HG03521 (cell line): ENCODE measurements at regions not wholly inside any gene's neighbourhood (a gene's known extent, or its start where the extent isn't known, plus 50 kb on each side); places are given as distances from the start of the nearest gene placed in this dataset.
"Not testable (repeated sequence)": the region's sequence is repeated elsewhere in the genome, so short reads cannot be mapped to it uniquely, and the experiment has no call there.

Experiments used
- ATAC-seq: cut with Tn5 transposase; IDR thresholded peaks from one replicate; pipeline ENCODE4 v1.9.1; 2021; ENCODE audit warnings: mild to moderate bottlenecking, moderate library complexity; ENCODE audit not compliant: unreplicated experiment

DNA sequence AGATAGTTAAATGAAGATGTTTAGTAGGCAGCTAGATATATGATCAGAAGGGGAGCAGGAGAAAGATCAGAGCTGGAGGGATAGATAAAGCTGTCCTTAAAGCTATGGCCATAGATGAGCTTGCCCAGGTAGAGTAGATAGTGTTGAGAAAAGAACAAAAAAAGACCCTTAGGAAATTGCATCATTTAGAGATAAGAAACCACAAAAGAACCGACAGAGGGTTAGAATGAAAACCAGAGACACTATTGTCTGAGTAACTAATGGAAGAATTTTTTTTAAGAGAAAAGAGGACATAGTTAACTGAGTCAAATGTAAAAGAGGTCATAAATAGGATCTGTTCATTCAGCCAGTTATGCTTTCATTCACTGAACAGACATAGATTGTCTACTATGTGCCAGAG lies 101.8 kb downstream of the TNFAIP3 start:
- no peak for ATAC-seq

DNA sequence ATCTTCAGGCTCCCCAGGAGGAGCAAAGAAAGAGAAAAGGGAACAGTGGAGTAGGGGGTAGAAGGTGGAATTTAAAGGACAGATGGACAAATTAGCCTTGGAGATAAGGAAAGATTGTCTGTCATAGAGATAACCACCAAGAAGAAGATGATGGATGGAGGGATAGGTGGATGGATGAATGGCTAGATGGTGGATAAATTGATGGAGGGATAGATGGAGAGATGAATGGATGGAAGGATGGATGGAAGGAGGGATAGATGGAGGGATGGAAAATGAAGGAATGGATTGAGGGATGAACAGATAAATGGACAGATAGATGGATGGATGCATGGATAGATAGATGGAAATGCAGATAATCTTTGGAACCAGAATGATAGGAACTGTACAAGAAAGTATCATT lies 102.8 kb downstream of the TNFAIP3 start:
- ATAC-seq = no peak

DNA sequence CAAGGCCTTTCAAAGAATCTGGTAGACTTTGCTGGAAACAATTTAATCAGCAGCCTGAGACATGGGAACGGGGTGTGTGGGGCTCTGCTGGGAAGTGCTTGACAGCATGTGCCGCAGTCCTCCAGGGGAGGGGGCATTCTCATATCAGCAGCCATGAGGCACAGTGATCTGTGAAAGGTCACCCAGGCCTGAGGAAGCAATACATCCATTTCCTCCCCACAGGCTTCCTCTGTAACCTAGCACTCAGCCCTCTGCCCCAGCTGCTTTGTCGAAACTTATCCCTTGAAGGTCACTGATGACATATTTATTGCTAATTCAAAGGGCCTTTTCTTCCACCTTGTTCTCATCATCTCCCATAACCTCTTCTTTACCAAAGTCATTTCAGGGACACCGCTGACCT lies 103.3 kb downstream of the TNFAIP3 start:
- ATAC-seq = no peak

DNA sequence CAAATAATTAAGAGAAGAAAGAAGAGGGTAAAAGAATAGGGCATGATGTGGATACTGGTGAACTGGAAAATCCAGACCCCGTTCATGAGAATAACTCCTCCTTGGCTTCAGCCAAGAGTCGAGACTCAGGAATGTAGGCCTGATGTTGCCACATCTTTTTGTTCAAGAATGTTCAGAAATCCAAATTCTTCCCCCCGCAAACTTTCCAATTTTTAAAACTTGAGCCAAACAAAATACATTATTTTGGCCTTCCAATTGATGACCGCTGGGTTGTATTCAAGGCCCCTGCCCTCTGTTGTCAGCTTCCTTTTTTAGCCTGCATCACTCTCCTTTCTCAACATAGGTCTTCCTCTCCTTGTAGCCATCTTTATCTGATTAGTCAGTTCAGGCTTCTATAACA lies 106.1 kb downstream of the TNFAIP3 start:
- ATAC-seq = no peak

DNA sequence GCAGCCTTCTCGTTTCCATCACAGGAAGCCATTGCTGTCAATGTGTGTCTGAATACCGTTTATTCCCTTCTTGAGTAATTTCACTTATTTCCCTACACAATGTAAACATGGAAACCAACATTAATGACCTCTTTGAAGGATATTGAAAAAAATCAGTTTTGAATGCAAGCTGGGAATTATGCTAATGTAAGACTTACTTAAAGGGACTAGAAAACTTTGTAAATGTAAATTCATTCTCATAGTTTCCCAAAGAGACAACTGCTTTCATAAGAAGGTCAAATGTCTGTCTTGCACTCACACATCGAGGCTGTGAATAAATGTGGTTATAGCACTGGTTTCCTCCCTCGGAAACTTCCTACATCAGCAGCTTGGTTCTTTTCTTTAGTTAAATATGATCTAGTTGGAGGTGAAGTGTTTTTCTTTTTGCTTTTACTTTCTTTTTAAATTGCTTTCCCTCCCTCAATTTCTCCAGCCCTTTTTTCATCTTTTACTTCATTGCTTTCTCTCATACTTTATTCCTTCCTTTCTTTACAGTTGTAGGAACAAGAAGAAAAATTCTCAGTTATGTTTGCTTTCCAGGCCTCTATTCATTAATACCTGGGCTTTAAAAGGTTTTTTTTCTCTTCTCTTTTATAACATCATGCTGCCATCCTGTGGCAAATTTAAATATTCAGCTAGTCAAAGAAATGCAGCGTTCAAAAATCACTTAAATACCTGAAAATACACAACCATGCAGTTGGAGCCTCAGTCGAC lies 108.3 kb downstream of the TNFAIP3 start:
- no peak for ATAC-seq

DNA sequence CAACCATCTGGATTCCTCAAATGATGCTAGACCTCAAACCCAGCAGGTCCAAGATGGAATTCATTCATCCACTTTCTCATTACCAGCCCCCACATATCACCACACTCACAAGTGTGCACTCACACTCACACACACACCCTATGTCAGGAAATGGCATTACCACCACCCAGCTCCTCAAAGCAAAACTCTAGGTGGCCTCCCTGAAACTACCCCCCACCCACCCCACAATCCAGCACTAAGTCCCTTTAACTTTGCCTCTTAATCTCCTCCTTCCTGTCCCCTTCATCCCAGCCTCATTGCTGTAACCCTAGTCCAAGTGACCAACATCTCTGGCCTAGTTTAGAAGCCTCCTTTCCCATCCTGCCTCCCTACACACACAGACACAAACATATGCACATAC lies 109.4 kb downstream of the TNFAIP3 start:
- ATAC-seq = no peak

DNA sequence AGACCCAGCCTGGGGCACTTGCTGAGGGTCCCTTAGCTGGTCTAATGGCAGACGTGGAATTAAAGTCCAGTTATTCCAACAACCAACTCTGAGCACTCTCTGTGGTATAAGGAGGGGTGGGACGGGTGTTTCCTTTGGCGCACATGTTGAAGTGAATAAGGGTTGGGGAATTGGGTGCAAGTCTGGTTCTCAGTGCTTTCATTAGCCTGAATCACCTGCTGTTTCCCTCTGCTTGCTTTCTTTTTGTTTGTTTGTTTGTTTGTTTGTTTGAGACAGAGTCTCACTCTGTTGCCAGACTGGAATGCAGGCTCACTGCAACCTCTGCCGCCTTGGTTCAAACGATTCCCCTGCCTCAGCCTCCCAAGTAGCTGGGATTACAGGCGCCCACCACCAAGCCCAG lies 110.1 kb downstream of the TNFAIP3 start:
- ATAC-seq = no peak

DNA sequence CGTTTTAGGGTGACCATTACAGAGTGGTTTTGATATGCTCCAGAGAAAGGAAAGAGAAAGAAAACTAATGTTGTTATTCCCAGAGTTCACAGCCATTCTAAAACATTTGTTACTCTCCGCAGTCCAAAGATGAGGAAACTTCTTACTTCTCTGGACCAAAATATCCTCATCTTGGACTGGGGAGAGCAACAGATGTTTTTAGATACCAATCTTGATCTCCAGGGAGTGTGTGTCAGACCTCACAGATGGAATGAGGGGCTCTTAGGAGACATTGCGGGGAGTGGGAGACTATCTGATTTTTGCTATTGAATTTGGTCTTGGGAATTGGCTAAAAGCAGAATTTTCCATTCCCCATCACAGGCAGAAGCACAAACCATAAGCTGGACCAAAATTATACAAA lies 110.8 kb downstream of the TNFAIP3 start:
- ATAC-seq = no peak

DNA sequence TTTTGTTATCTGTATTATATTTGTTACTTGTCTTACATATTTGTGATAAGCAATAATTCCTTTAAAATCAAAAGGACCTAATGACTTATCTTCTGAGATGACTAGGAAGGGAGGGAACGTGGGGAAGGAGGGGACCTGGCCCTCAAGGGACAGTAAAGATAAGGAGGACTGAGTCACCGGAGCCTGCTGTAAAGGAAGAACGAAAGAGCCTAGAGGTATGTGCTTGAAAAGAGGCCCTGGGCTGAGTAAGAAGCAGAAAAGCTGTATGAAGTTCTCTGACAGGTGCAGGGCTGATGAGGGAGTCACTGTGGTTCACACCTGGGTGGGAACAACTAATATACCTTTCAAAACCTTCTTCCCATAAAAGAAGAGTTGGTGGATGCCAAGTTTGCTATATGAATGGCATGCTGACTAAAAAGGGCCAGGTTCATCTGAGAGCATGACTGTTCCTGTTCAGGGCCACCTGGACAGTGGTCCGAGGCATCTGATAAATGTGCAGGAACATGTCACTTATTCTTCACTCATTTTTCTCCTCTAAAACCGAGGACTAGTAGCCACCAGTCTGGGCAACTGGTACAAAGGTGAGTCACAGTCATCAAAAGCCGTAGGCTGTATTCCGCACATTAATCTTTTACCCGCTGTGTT lies 111.3 kb downstream of the TNFAIP3 start:
- ATAC-seq = no peak

DNA sequence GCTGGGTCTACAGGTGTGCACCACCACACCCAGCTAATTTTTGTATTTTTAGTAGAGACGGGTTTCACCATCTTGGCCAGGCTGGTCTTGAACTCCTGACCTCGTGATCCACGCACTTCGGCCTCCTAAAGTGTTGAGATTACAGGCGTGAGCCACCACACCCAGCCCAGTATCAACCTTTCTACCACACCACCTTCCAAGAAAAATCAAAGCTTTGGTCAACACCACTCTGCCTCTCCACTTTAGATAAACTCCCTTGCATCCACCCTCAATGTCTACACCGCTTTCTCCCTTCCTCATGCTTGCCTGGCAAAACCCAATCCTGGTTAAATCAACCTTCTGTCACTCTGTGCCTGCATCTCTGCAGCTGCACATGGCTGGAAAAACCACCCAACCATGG lies 112.2 kb downstream of the TNFAIP3 start:
- not testable (repeated sequence) for ATAC-seq

DNA sequence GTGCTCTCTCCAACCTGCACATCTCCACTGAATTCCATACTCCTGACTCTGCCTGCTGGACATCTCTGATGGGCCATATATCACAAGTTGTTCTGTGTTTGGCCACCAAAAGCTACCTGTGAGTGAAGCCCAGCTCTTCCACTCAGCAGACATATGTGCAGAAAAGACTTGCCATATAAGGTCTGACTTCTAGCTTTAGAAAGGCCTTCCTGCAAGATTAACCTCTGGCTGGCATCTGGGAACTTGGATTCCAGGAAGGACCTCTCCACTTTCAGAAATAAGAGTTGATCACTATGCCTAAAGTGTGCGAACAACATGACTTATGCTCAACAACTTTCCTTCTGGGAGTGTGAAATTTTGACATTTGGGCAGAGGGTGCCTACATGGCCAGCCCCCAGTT lies 113.7 kb downstream of the TNFAIP3 start:
- ATAC-seq = no peak

DNA sequence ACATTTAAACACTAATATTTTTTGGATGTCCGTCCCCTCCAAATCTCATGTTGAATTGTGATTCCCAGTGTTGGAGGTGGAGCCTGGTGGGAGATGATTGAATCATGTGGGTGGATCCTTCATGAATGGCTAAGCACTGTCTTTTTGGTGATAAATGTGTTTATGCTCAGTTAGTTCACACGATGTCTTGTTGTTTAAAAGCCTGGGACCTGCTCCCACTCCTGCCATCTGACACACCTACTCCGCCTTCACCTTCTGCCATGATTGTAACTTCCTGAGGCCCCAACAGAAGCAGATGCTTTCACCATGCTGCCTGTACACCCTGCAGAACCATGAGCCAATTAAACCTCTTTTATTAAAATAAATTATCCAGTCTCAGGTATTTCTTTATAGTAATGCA lies 114.7 kb downstream of the TNFAIP3 start:
- ATAC-seq = no peak

DNA sequence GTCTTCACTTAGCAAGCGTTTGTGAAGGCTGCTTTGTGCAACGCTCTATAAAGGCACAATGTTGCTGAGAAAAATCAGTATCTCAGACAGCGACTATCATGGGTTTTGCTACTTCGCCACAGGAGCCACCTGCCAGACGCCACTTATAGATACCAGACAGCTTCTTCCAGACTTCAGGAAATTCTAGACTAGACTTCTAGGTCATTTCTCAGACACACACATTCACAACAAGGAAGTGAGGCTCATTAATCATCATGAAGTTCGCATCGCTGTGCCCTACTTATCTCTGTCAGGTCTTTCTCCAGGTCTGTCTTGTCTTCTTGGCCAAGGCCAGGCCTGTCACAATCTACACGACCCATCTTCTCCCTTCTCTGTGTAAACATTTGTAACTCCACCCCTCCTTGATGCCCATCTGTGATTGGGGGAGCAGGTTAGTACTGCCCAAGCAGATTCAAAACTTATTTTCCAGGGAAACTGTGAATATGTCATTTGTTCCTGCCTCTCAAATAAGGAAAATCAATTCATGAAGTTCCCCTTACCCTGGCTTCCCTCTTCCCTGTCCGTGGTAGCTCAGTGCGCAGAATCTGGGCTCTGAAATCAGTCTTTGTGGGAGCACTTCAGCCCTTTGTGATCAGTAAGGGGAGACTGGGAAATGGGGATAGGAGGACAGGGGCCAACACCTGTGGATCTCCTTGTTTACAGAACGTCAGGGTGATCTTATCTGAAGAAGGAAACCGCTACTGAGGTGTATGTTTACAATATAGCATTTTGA lies 115.5 kb downstream of the TNFAIP3 start:
- ATAC-seq = no peak

DNA sequence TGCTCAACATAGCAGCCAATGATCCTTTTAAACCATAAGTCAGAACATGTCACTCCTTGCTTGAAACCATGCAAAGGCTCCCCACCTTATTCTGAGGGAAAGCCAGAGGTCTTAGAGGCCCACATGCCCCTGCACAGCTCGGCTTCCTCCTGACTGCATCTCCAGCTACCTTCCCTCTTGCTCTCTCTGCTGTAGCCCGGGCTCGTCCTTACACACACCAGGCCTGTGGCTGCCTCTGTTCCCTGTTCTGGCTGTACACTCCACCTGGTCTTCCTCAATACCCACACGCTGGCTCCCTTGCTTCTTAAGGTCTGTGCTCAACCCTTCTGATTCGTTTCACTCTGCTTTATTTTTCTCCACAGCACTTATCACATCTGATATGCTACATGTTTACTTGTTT lies 116.2 kb downstream of the TNFAIP3 start:
- no peak for ATAC-seq

DNA sequence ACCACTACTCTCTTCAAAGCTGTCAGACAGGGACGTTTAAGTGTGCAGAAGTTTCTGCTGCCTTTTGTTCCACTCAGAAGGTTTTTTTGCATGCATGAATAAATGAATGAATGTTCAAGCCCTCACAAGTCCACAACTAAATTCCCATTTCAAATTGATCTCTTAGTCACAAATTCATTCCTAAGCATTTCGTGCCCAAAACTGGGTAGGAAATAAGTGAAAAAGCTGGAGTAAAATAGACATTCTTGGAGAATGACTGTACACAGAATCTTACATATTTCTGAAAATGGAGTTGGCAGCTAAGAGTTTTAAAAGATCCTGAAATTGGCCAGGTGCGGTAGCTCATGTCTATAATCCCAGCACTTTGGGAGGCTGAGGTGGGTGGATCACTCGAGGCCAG lies 117.6 kb downstream of the PERP start:
- ATAC-seq = no peak

DNA sequence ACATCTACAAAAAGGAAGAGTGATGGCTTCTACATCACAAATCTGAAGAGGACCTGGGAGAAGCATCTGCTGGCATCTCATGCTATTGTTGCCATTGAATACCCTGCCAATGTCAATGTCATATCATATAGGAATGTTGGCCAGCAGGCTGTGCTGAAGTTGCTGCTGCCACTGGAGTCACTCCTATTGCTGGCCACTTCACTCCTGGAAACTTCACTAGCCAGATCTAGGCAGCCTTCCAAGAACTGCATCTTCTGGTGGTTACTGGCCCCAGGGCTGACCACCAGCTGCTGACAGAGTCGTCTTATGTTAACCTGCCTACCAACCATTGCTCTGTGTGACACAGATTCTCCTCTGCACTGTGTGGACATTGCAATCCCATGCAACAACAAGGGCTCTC lies 111.8 kb downstream of the PERP start:
- ATAC-seq = no peak

DNA sequence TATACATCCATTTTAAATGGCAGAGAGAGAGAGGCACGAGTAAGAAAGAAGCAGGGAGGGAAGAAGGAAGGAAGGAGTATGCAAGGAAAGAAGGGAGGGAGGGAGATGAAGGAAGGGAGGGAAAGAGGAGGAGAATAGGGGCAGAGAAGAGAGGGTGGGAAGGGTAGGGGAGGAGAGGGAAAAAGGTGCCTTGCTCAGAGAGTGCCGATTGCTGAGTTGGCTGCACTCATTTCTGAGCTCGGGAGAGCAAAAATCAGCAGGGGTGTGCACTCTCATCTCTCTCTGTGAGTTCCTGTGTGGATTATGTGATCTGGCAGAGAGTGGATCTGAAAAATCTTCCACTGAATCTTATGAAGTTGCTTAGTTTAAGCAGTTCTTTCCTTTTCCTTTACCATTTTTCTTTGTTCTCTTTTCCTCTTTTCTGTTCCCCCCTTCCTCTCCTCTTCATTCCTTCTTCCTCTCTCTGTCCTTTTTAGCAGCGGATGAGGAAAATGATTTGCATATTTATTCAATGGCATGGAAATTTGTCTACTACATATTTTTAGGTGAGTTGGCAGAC lies 108.7 kb downstream of the PERP start:
- no peak for ATAC-seq

DNA sequence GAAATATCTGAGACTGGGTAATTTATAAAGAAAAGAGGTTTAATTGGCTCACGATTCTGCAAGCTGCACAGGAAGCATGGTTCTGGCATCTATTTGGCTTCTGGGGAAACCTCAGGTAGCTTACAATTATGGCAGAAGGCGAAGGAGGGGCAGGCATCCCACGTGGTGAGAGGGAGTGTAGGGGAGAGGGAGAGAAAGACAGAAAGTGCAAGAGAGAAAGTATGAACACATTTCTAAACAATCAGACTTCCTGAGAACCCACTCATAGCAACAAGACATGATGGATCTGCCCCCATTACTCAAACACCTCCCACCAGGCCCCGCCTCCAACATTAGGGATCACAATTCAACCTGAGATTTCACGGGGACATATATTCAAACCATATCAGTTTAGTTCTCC lies 107.4 kb downstream of the PERP start:
- ATAC-seq = no peak

DNA sequence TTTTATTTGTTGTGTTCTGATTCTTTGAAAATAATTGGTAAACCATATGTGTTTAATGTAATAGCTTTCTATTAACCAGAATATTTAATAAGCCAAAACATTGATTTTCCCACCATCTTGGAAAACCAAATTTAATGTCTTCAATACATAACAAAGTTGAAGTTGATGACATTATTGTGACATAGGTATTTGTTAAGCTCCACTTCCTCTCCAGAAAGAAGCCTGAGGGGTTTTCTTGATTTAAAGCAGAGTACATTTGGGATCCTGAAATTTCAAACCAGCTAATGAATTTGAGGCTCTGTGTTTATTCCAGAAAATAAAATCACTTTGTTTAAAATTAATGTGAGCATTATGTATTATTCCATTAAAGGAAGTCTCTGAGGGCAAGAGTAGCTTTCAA lies 106.3 kb downstream of the PERP start:
- no peak for ATAC-seq

DNA sequence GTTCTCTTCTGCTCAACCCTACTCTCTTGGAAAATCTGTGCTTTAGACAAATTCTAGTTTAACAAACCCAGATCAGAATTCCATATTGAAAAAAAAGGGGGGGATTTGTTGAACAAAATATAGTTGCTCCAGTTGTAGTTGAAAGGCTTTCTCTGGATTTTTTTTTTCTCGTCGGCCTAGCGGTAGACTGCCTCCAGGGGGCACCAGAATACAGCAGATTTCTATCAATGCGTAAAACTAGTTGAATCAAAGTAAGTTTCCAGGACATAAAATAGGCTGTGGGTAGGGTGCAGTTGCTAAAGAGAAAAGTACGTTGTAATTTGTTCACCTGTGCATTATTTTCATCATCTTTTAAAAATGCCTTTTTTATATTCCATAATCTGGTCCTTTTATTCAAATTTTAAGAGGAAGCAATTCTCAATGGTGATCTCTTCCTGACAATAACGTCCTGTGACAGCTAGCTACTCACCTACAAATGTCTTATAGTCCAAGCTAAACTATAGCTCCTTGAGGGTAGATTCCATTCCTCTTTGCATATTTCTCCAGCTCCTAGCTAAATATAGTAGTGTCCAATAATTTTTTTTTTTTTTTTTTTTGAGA lies 105.4 kb downstream of the PERP start:
- no peak for ATAC-seq
